HFF-Myc (cell line): ENCODE measurements at regions not wholly inside any gene's neighbourhood (a gene's known extent, or its start where the extent isn't known, plus 50 kb on each side); places are given as distances from the start of the nearest gene placed in this dataset.

Source experiments
- DNase-seq: peaks from one replicate; pipeline ENCODE4 v3.0.0-alpha.2; 2011; ENCODE audit warnings: low read depth; ENCODE audit errors: extremely low read depth
- H3K4me3 ChIP-seq: replicated peaks from 2 replicates; pipeline ENCODE4 v1.5.1; 2011; ENCODE audit warnings: low read depth, mild to moderate bottlenecking, control low read depth, low read length
- CTCF ChIP-seq: IDR thresholded peaks from 2 replicates; pipeline ENCODE4 v1.5.1; 2012; ENCODE audit warnings: mild to moderate bottlenecking, low read depth, low read length, control low read depth; ENCODE audit errors: missing control alignments

- TF ChIP-seq CTCF, result no peak
- no peak for DNase-seq
- no peak overlapping the region for H3K4me3 ChIP-seq
These were observed 672.3 kb downstream of the LRRC70 start for GRCh38 chr5:63250939-63251338.

- no peak for DNase-seq
- no peak overlapping the region for H3K4me3 ChIP-seq
- no peak for TF ChIP-seq CTCF
These were observed 671.3 kb downstream of the LRRC70 start for GRCh38 chr5:63249960-63250359.

- no peak for TF ChIP-seq CTCF
- no peak for DNase-seq
- no peak overlapping the region for H3K4me3 ChIP-seq
These were observed 669.0 kb downstream of the LRRC70 start for GRCh38 chr5:63247651-63248050.

GRCh38 chr5:63245271-63245670 is 666.7 kb downstream of the LRRC70 start:
- H3K4me3 ChIP-seq, result no peak overlapping the region
- DNase-seq, result no peak
- no peak for TF ChIP-seq CTCF

GRCh38 chr5:63240063-63240755 is 661.6 kb downstream of the LRRC70 start:
- no peak for TF ChIP-seq CTCF
- H3K4me3 ChIP-seq, result no peak overlapping the region
- no peak for DNase-seq

GRCh38 chr5:63233911-63234310 is 655.3 kb downstream of the LRRC70 start:
- TF ChIP-seq CTCF, result no peak
- H3K4me3 ChIP-seq, result no peak overlapping the region
- no peak for DNase-seq

GRCh38 chr5:63233361-63233760 is 654.7 kb downstream of the LRRC70 start:
- no peak for DNase-seq
- H3K4me3 ChIP-seq, result no peak overlapping the region
- no peak for TF ChIP-seq CTCF
